DND-41 (cell line): ENCODE measurements at regions not wholly inside any gene's neighbourhood (a gene's known extent, or its start where the extent isn't known, plus 50 kb on each side); places are given as distances from the start of the nearest gene placed in this dataset.

ENCODE experiments used
- ATAC-seq: fragments of 200-7000 bp; cut with Tn5 transposase; 3 replicates; pipeline ENCODE4 v1.9.1; 2021; ENCODE audit warnings: low read depth; ENCODE audit not compliant: insufficient read depth
- DNase-seq: peaks from one replicate; pipeline ENCODE4 v3.0.0-alpha.2; 2020
- H2AFZ ChIP-seq: 2 replicates; pipeline ENCODE4 v1.6.0; 2012; ENCODE audit warnings: low read depth, low read length
- H3K27ac ChIP-seq: 2 replicates; pipeline ENCODE4 v1.5.1; 2012; ENCODE audit warnings: low read length, inconsistent platforms
- H3K27me3 ChIP-seq: fragments of 200-600 bp; sonication (generic); 2 replicates; pipeline ENCODE4 v1.6.0; 2012; ENCODE audit warnings: low read length, mild to moderate bottlenecking, inconsistent platforms; ENCODE audit not compliant: insufficient read depth, poor library complexity
- H3K36me3 ChIP-seq: 2 replicates; pipeline ENCODE4 v1.5.1; 2012; ENCODE audit warnings: low read length, inconsistent platforms; ENCODE audit not compliant: insufficient read depth
- H3K4me1 ChIP-seq: 2 replicates; pipeline ENCODE4 v1.5.1; 2012; ENCODE audit warnings: mild to moderate bottlenecking, low read length; ENCODE audit not compliant: insufficient read depth
- H3K4me2 ChIP-seq: 2 replicates; pipeline ENCODE4 v1.6.0; 2012; ENCODE audit warnings: mild to moderate bottlenecking, moderate library complexity, low read length, inconsistent platforms; ENCODE audit not compliant: insufficient read depth
- H3K4me3 ChIP-seq, 2 experiments: fragments of 200-600 bp in 1 of 2; shearing (Covaris generic) in 1 of 2; 2 replicates each; pipeline ENCODE4 v1.5.1; 2012 to 2016; ENCODE audit warnings: inconsistent platforms in 2 of 2, low read length in 2 of 2, mild to moderate bottlenecking in 2 of 2, low read depth in 1 of 2, moderate library complexity in 1 of 2
- H3K79me2 ChIP-seq: 2 replicates; pipeline ENCODE4 v1.6.0; 2012; ENCODE audit warnings: low read length, inconsistent platforms; ENCODE audit not compliant: insufficient read depth
- H3K9ac ChIP-seq: 2 replicates; pipeline ENCODE4 v1.6.0; 2012; ENCODE audit warnings: low read depth, mild to moderate bottlenecking, inconsistent platforms, low read length, moderate library complexity
- H3K9me3 ChIP-seq: 2 replicates; pipeline ENCODE4 v1.5.1; 2012; ENCODE audit warnings: low read length, moderate library complexity, mild to moderate bottlenecking, inconsistent platforms; ENCODE audit not compliant: insufficient read depth, severe bottlenecking
- H4K20me1 ChIP-seq: 2 replicates; pipeline ENCODE4 v1.6.0; 2012; ENCODE audit warnings: low read length; ENCODE audit not compliant: insufficient read depth
- EZH2 ChIP-seq: IDR thresholded peaks from 3 replicates; pipeline ENCODE4 v1.6.1; 2012; ENCODE audit warnings: borderline replicate concordance, low read depth, mild to moderate bottlenecking, moderate library complexity, low read length, inconsistent platforms; ENCODE audit not compliant: severe bottlenecking
- TF ChIP-seq, protein P1 (sequence below): IDR thresholded peaks from 2 replicates; pipeline ENCODE4 v1.5.1; 2012; ENCODE audit warnings: borderline replicate concordance, low read length, moderate library complexity, mild to moderate bottlenecking; ENCODE audit not compliant: poor library complexity, severe bottlenecking; ENCODE audit errors: extremely low read depth

DNA sequence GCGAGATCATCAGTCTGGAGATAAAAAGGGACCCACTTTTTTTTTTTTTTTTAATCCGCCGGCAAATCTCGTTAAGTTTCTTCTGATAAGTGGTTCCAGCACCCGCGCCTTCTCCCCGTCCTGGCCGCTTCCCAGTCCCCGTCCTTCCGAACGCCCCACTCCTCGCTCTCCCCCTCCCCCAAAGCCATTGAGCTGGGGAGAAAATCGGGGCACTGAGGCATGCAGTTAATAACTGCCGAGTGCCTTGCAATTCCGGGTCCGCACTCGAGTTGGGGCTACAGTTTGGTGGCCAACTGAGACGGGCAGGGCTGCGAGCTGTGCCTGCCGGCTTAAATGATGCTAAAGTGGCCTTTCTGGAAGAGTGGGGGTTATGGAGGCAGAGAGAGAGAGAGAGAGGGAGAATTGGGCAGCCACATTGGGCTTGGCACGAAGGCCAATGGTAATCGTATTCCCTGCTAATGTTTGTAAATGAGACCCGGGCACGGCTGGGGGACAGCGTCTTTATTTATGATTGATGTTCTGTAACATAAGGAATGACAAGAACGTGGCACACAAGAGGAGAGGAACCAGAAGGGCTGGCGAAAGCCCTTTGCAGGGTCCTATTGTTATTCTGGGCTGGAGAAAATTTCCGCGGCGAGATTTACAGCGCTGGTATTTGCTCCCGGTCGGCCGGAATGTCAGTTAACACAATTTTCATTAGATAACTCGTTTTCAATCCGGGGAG, 115.4 kb upstream of the MYL2 start:
- Histone ChIP-seq H3K79me2 (no peaks in the 10 kb centered on the region), H3K4me1 (no peaks in the 10 kb centered on the region), H4K20me1 (no peaks in the 10 kb centered on the region), H3K9me3 (no peaks in the 10 kb centered on the region), H3K36me3 (no peaks in the 10 kb centered on the region), H3K4me2 (no peak overlapping the region), H3K9ac (no peak overlapping the region), H3K4me3 (no peak overlapping the region), H2AFZ (no peak overlapping the region), H3K27me3 (peaks cover 7% of the 10 kb centered on the region), H3K27ac (no peak overlapping the region)
- ATAC-seq (no peak), DNase-seq (no peak)
- no peak for TF ChIP-seq EZH2
- TF ChIP-seq, protein P1, sequence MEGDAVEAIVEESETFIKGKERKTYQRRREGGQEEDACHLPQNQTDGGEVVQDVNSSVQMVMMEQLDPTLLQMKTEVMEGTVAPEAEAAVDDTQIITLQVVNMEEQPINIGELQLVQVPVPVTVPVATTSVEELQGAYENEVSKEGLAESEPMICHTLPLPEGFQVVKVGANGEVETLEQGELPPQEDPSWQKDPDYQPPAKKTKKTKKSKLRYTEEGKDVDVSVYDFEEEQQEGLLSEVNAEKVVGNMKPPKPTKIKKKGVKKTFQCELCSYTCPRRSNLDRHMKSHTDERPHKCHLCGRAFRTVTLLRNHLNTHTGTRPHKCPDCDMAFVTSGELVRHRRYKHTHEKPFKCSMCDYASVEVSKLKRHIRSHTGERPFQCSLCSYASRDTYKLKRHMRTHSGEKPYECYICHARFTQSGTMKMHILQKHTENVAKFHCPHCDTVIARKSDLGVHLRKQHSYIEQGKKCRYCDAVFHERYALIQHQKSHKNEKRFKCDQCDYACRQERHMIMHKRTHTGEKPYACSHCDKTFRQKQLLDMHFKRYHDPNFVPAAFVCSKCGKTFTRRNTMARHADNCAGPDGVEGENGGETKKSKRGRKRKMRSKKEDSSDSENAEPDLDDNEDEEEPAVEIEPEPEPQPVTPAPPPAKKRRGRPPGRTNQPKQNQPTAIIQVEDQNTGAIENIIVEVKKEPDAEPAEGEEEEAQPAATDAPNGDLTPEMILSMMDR = no peak

DNA sequence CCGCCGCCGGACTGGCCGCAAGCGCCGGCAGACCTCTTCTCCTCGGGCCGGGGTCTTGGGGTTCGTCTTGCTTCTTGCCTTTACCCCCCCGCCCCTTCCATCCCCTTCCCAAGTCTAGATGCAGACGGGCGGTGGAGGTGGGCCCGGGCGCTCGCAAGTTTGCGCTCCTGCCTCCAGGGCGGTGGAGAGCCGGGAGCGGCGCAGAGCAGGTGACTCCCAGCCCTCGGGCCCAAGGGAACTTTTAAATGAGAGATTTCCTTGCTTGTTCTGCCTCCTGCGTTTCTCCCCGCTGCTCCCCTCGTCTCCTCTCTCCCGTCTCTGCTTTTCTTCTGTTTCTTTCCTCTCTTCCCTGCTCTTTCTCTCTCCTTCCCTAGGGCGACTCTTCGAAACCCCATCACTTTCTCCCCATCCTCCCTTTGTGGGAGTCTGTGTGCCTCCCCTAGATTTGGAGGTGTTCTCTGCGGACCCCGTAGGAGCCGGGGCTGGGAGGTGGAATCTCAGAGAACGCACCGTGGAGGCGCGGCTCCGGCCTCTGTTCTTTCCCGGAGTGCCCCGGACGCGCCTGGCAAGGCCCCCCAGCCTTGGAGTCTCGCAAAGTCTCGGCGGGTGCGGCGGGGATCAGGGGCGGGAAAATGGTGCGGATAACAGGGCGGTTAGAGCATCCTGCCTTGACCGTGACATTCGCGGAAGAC, 114.7 kb upstream of the MYL2 start:
- no peaks in the 10 kb centered on the region for H3K79me2 ChIP-seq
- H3K27me3 ChIP-seq = peaks cover 7% of the 10 kb centered on the region
- TF ChIP-seq, protein P1 = no peak
- no peak for TF ChIP-seq EZH2
- no peak overlapping the region for H3K9ac ChIP-seq
- no peak overlapping the region for H3K27ac ChIP-seq
- no peak overlapping the region for H2AFZ ChIP-seq
- H4K20me1 ChIP-seq = no peaks in the 10 kb centered on the region
- no peak for ATAC-seq
- H3K36me3 ChIP-seq = no peaks in the 10 kb centered on the region
- H3K4me3 ChIP-seq = no peak overlapping the region
- H3K9me3 ChIP-seq = no peaks in the 10 kb centered on the region
- H3K4me1 ChIP-seq = no peaks in the 10 kb centered on the region
- DNase-seq = no peak
- no peak overlapping the region for H3K4me2 ChIP-seq

DNA sequence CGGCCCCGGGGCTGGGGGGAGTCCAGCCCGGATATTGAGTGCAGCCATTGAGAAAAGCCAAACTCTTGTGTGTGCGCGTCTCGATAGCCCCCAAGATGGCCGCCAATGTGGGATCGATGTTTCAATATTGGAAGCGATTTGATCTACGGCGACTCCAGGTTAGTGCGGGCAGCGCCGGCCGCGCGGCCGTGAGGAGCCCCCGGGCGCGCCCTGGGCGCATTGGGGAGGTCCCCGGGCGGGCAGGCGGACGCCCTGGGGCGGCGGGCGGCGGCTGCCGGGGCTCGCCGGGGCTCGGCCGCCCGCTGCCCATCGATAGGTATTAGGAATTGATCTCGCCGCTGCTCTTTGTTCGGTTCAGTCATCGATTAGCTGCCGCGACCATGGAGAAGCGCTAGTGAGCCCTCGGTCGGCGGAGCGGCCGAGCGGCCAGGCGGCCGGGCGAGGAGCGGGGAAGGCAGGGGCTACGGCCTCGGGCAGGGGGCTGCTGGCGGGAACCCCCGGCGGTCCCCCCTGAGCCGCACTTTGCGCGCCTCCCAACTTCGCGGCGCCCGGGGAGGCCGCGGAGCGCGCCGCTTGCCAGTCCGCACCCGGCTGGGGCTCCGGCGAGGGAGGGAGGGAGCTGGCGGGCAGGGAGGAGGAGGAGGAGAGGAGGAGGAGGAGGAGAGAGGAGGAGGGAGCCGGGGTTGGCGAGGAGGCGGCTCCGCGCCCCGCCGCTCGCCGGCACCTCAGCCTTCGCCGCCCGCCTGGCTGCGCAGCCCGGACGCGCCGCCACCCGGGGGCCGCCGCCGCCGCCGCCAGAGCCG, 113.9 kb upstream of the MYL2 start, which contains the start of gene CUX2:
CUX2 (plus strand) TSS at position 83 of the 803 bp plus-strand sequence.
- no peak within 1 kb of the TSS for H3K4me2 ChIP-seq
- no peak within 1 kb of the TSS for H3K4me3 ChIP-seq
- H3K9ac ChIP-seq = no peak within 1 kb of the TSS
- no peaks in the 10 kb centered on the region for H3K4me1 ChIP-seq
- DNase-seq = no peak
- H3K79me2 ChIP-seq = no peaks in the 10 kb centered on the region
- no peaks in the 10 kb centered on the region for H3K36me3 ChIP-seq
- no peak within 1 kb of the TSS for H3K27ac ChIP-seq
- TF ChIP-seq EZH2 = no peak
- TF ChIP-seq, protein P1 = no peak
- H3K9me3 ChIP-seq = no peaks in the 10 kb centered on the region
- no peaks in the 10 kb centered on the region for H4K20me1 ChIP-seq
- H3K27me3 ChIP-seq = peaks cover 7% of the 10 kb centered on the region
- no peak within 1 kb of the TSS for H2AFZ ChIP-seq
- no peak for ATAC-seq
